Stimulated activated CD4-positive, alpha-beta T cell treated with anti-CD3 and anti-CD28 coated beads, Interleukin-12 subunit alpha, Interleukin-12 subunit beta, amount 100 ng/mL, for 24 hours (primary cell): ENCODE measurements at regions not wholly inside any gene's neighbourhood (a gene's known extent, or its start where the extent isn't known, plus 50 kb on each side); places are given as distances from the start of the nearest gene placed in this dataset.

Experiments
- DNase-seq, 2 experiments: peaks; one replicate each; pipeline ENCODE4 v3.0.0-alpha.2; 2020; ENCODE audit warnings: low read depth in 2 of 2

DNA sequence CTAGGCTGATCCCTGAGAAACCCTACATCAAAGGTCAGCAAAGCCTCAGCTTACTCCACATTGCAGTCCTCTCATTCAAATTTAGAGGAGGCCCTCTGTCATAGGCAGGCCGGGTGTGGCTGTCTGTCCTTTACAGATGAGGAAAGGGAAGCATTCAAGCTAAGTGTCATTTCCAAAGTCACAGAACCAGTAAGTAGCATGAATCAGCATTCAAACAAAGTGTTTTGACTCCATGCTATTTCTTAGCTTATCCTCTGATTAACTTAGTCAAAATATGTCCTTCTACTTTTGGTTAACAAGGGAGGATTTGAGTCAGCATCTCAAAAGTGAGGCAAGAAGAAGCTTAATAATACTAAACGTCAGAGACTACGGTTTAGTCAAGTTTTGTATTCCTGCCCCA lies 409.0 kb upstream of the POU3F3 start:
- DNase-seq = no peak

DNA sequence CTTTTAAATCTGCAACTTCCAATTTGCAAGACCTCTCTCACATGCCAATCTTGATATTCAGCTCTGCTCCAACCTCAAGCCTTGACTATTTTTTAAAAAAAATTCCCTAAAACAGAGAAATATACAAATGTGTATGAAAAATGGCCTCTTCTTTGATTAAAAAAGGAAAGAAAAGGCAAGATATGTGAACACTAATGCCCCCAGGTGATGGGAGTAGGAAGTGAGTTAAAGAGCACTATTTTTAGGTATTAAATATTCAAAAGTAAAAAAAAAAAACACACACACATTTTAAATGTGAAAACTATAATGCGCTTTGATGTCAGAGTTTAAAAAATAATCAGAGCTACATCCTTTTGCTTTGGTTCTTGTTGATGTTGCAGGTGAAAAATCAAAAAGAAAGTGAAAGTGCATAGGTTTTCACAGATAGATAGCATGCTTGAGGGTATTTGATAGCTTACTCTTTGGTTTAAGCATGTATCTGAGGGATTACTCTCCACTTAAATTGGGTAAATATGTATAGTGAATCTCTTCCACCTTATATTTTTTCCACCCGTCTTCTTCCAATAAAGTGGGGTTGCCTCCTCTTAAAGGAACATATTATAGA lies 406.0 kb upstream of the POU3F3 start:
- no peak for DNase-seq

GRCh38 chr2:104448661-104449440 lies 405.1 kb upstream of the POU3F3 start:
- no peak for DNase-seq

GRCh38 chr2:104452558-104452957 lies 401.4 kb upstream of the POU3F3 start:
- no peak for DNase-seq

DNA sequence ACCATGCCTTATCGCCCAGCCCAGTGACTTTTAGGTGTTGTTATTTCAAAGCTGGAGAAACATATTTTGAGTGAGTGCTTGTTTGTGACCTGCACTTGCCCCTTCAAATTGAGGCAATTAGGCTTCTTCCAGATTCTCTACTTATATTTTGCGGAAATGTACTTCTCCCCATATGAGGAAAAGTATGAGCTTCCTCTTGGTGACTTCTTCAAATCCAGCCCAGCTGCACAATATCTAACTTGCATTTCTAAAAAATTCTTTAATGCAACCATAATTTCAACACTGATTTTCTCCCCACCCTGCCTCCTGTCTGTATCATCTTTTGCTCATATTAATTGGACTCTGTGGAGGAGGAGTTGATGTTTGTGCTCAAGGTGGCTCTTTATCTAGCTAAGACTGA lies 391.2 kb upstream of the POU3F3 start:
- DNase-seq = no peak

- no peak for DNase-seq
Measured at GRCh38 chr2:104465981-104466380, 387.9 kb upstream of the POU3F3 start.

DNA sequence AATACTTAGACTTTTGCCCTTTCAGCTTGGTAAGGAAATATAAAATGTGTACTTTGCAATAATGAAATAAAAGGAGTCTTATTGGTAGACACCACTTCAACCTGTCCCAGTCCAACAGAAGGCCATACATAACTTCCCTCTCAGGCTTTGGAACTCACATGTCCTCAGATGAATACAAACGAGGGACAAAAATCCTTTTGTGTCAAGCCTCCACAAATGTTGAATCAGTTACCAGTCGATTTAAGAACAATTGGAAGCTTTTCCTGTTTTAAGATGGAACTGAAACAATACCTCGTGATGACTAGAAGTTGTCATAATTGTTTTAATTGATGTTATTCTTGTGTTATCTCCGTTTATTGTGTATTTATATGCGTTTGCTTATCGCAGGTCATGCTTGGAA lies 385.1 kb upstream of the POU3F3 start:
- no peak for DNase-seq

GRCh38 chr2:104472076-104472475 lies 381.8 kb upstream of the POU3F3 start:
- DNase-seq = no peak

GRCh38 chr2:104473546-104473945 lies 380.4 kb upstream of the POU3F3 start:
- DNase-seq = no peak

GRCh38 chr2:104474716-104475115 lies 379.2 kb upstream of the POU3F3 start:
- no peak for DNase-seq

- no peak for DNase-seq
Measured at GRCh38 chr2:104476075-104476474, 377.8 kb upstream of the POU3F3 start.

GRCh38 chr2:104476563-104476988 lies 377.3 kb upstream of the POU3F3 start:
- DNase-seq = no peak

DNA sequence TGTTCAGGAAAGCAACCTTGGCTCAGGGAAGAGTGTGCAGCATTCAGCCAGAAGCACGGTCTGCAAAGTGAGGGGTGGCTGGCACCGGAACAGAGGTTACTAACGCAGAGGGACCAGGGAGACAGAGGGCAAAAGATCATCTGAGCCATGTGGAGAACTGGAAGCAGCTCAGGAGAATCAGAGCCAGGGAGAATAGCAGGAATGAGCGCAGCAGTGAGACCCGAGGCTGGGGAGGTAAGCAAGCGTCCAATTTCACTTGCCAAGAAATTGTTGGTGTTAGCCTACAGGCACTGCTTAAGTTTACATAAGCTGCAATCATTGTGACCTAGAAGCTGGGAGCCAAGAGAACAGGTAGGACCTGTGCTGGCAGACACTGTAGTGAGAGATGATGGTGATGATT lies 372.6 kb upstream of the POU3F3 start:
- DNase-seq = no peak

GRCh38 chr2:104487366-104487765 lies 366.5 kb upstream of the POU3F3 start:
- no peak for DNase-seq

GRCh38 chr2:104493698-104494097 lies 360.2 kb upstream of the POU3F3 start:
- DNase-seq = no peak

- DNase-seq = no peak
Measured at GRCh38 chr2:104501342-104501741, 352.6 kb upstream of the POU3F3 start.

DNA sequence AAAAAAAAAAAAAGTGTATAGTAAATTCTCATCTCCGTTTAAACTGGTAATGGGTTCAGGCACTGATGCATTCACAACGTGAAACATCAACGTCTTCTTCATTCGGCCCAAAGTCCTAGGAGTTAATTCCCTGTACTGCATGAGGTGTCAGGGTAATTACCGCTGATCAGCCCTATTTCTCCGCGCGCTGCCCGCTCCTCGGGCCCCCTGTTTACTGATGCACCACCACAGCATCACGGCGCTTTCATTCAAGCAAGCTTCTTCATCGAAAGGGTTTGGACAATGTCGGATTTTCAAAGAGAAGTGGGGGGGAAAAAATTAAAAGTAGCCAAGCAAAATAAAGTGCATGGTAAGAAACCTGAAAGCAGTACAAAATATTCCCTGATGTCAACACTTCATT lies 352.0 kb upstream of the POU3F3 start:
- no peak for DNase-seq

- DNase-seq = no peak
Measured at GRCh38 chr2:104502901-104503300, 351.0 kb upstream of the POU3F3 start.

- DNase-seq = no peak
Measured at GRCh38 chr2:104504331-104505073, 349.4 kb upstream of the POU3F3 start.

DNA sequence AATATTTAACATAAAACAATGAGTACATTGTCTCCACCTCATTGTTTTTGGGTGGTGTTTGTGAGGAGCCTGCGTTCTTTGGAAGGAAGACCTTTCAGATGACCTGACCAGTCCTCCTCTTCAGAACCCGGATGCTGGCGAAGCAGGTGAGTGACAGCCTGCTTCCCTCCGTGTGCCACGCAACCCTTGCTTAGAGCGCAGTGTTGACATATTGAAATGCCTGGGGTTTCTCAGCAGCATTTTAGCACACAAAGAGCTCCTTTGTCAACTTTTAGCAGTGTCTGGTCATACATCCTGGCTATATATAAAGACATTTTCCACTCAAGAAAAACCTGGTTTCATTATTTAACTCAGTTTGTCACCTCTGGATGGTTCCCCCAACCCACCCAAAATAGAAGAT lies 335.7 kb upstream of the POU3F3 start:
- DNase-seq = no peak

GRCh38 chr2:104521247-104521646 lies 332.7 kb upstream of the POU3F3 start:
- no peak for DNase-seq

- DNase-seq = no peak
Measured at GRCh38 chr2:104523921-104524320, 330.0 kb upstream of the POU3F3 start.

DNA sequence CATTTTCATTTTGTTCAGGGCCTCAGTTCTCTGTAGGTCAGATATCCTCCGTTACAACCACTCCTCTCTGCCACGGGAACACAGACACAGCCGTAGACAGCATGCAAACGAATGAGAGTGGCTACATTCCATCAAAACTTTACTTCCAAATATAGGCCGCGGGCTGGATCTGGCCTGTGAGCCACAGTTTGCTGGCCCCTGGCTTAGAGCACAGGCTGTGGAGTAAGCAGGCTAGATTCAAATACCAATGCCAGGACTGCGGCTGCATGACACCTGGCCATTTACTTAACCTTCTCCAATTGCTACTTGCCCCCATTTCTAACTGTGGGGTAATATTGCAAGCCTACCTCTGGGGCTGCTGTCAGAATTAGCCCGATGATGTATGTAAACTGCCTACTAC lies 325.8 kb upstream of the POU3F3 start:
- no peak for DNase-seq
